NCI-H69 (cell line): ENCODE measurements at regions not wholly inside any gene's neighbourhood (a gene's known extent, or its start where the extent isn't known, plus 50 kb on each side); places are given as distances from the start of the nearest gene placed in this dataset.
"Not testable (repeated sequence)": the region's sequence is repeated elsewhere in the genome, so short reads cannot be mapped to it uniquely, and the experiment has no call there.

Experiments
- DNase-seq: peaks from one replicate; lab custom pipeline; 2025; lab: John Stamatoyannopoulos, UW

- DNase-seq: no peak
Observed at GRCh38 chr16:29310852-29311314, 95.6 kb downstream of the NPIPB11 start.

GRCh38 chr16:29310243-29310642, 96.3 kb downstream of the NPIPB11 start:
- not testable (repeated sequence) for DNase-seq

GRCh38 chr16:29309601-29310000, 96.9 kb downstream of the NPIPB11 start:
- not testable (repeated sequence) for DNase-seq

- no peak for DNase-seq
Observed at GRCh38 chr16:29308644-29309546, 97.6 kb downstream of the NPIPB11 start.

GRCh38 chr16:29307598-29308507, 98.7 kb downstream of the NPIPB11 start:
- DNase-seq: no peak

GRCh38 chr16:29306943-29307597, 99.4 kb downstream of the NPIPB11 start:
- DNase-seq: no peak

- DNase-seq: no peak
Observed at GRCh38 chr16:29306201-29306600, 100.3 kb downstream of the NPIPB11 start.

- DNase-seq: not testable (repeated sequence)
Observed at GRCh38 chr16:29305018-29305417, 101.5 kb downstream of the NPIPB11 start.

GRCh38 chr16:29304251-29304650, 102.3 kb downstream of the NPIPB11 start:
- DNase-seq: no peak

GRCh38 chr16:29303520-29303919, 103.0 kb downstream of the NPIPB11 start:
- no peak for DNase-seq

GRCh38 chr16:29302976-29303375, 103.5 kb downstream of the NPIPB11 start:
- DNase-seq: no peak

- not testable (repeated sequence) for DNase-seq
Observed at GRCh38 chr16:29302433-29302832, 104.1 kb downstream of the NPIPB11 start.

GRCh38 chr16:29301662-29302285, 104.7 kb downstream of the NPIPB11 start:
- DNase-seq: not testable (repeated sequence)

- not testable (repeated sequence) for DNase-seq
Observed at GRCh38 chr16:29300541-29301535, 105.7 kb downstream of the NPIPB11 start.

- DNase-seq: not testable (repeated sequence)
Observed at GRCh38 chr16:29300030-29300491, 106.5 kb downstream of the NPIPB11 start.

- not testable (repeated sequence) for DNase-seq
Observed at GRCh38 chr16:29298997-29299396, 107.5 kb downstream of the NPIPB11 start.

GRCh38 chr16:29298307-29298706, 108.2 kb downstream of the NPIPB11 start:
- not testable (repeated sequence) for DNase-seq

GRCh38 chr16:29297809-29298177, 108.7 kb downstream of the NPIPB11 start:
- not testable (repeated sequence) for DNase-seq

GRCh38 chr16:29297144-29297808, 109.2 kb downstream of the NPIPB11 start:
- not testable (repeated sequence) for DNase-seq
